Mesothelial cell of epicardium (in vitro differentiated cells): ENCODE measurements at regions not wholly inside any gene's neighbourhood (a gene's known extent, or its start where the extent isn't known, plus 50 kb on each side); places are given as distances from the start of the nearest gene placed in this dataset.

ENCODE experiments used
- DNase-seq, 2 experiments: peaks; one replicate each; pipeline ENCODE4 v3.0.0; 2021; ENCODE audit warnings: low spot score in 2 of 2; ENCODE audit not compliant: unreplicated experiment in 2 of 2
- H3K27ac Mint-ChIP-seq: 2 replicates; pipeline ENCODE4 v1.8.0; 2021; ENCODE audit warnings: mixed read lengths
- H3K27me3 Mint-ChIP-seq: 2 replicates; pipeline ENCODE4 v1.8.0; 2021; ENCODE audit warnings: low read depth, mixed read lengths
- H3K36me3 Mint-ChIP-seq: 2 replicates; pipeline ENCODE4 v1.8.0; 2021; ENCODE audit warnings: mixed read lengths
- H3K4me1 Mint-ChIP-seq: 2 replicates; pipeline ENCODE4 v1.8.0; 2021; ENCODE audit warnings: mixed read lengths
- H3K4me3 Mint-ChIP-seq: 2 replicates; pipeline ENCODE4 v1.8.0; 2021; ENCODE audit warnings: mild to moderate bottlenecking, moderate library complexity, mixed read lengths
- H3K9me3 Mint-ChIP-seq: 2 replicates; pipeline ENCODE4 v1.8.0; 2021; ENCODE audit warnings: mixed read lengths
- TF ChIP-seq, protein P1 (sequence below): fragments of 200-600 bp; sonication (generic); IDR thresholded peaks from one replicate; pipeline ENCODE4 v1.5.0; 2021; ENCODE audit warnings: antibody characterized with exemption; ENCODE audit not compliant: unreplicated experiment

GRCh38 chr2:52828112-52828511, 939.5 kb upstream of the CHAC2 start:
- Mint-ChIP-seq H3K27ac (no peak overlapping the region), H3K4me1 (peaks cover 9% of the 10 kb centered on the region), H3K36me3 (no peaks in the 10 kb centered on the region), H3K4me3 (no peak overlapping the region), H3K9me3 (no peaks in the 10 kb centered on the region), H3K27me3 (peaks cover 3% of the 10 kb centered on the region)
- TF ChIP-seq, protein P1, sequence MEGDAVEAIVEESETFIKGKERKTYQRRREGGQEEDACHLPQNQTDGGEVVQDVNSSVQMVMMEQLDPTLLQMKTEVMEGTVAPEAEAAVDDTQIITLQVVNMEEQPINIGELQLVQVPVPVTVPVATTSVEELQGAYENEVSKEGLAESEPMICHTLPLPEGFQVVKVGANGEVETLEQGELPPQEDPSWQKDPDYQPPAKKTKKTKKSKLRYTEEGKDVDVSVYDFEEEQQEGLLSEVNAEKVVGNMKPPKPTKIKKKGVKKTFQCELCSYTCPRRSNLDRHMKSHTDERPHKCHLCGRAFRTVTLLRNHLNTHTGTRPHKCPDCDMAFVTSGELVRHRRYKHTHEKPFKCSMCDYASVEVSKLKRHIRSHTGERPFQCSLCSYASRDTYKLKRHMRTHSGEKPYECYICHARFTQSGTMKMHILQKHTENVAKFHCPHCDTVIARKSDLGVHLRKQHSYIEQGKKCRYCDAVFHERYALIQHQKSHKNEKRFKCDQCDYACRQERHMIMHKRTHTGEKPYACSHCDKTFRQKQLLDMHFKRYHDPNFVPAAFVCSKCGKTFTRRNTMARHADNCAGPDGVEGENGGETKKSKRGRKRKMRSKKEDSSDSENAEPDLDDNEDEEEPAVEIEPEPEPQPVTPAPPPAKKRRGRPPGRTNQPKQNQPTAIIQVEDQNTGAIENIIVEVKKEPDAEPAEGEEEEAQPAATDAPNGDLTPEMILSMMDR: no peak
- DNase-seq: no peak

DNA sequence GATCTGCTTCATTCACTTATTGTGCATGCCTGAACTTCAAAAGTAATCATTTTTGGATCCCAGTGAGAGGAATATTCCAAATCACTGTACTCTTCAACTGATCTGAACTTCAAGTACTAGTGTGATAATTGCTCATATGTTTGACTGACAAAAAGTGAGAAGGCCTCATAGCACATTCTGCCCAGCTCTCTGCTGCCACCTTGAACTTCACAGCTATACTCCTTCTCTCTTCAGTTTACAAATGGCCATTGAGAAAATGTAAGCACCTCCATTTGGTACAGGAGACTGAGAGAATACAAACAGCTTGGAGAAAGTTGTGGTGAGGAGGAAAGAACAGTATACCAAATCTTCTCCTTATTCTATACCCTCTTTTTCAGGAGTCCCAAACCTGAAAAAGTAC, 946.0 kb upstream of the CHAC2 start:
- H3K4me1 Mint-ChIP-seq: peaks cover 14% of the 10 kb centered on the region
- H3K9me3 Mint-ChIP-seq: peaks cover under 1% of the 10 kb centered on the region
- no peak overlapping the region for H3K27ac Mint-ChIP-seq
- TF ChIP-seq, protein P1: no peak
- no peaks in the 10 kb centered on the region for H3K36me3 Mint-ChIP-seq
- H3K4me3 Mint-ChIP-seq: no peak overlapping the region
- no peak for DNase-seq
- peaks cover 3% of the 10 kb centered on the region for H3K27me3 Mint-ChIP-seq

DNA sequence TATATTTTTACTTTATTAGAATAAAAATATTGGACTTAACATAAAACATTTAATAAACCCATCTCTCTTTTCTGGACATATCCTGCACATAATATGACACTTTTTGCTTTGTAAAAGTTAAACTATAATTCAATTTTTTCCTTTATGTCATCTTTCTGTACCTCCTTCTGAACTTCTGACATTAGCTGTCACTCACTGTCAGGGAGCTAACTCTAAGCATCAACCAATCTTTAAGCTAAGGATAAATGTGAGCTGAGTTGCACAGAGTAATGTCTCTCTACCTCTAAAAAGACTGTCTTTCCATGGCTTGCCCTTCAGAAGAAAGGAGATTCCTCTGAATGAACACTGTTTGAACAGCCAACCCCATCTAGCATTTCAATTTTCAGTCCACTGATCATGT, 948.6 kb upstream of the CHAC2 start:
- no peaks in the 10 kb centered on the region for H3K27me3 Mint-ChIP-seq
- TF ChIP-seq, protein P1: no peak
- no peaks in the 10 kb centered on the region for H3K36me3 Mint-ChIP-seq
- DNase-seq: no peak
- H3K9me3 Mint-ChIP-seq: peaks cover 15% of the 10 kb centered on the region
- no peak overlapping the region for H3K27ac Mint-ChIP-seq
- H3K4me3 Mint-ChIP-seq: no peak overlapping the region
- peaks cover 14% of the 10 kb centered on the region for H3K4me1 Mint-ChIP-seq

DNA sequence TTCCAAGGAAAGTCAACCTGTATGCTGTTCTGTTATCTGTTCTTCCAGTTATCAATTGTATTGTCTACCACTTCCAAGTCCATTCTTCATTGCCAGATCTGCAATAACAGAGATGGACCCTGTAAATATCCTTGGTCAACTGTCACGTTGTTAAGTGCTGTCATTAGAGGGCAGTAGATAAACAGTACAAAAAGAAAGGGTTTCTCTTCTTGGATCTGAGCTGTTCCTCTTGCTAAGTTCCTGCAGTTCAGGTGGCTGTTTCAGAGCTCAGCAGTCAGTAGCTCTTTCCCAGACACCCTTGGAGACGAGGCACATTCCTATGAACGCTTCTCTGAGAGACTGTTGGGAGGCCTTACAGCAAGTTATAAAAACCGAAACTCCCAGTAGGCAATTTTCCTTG, 957.1 kb upstream of the CHAC2 start:
- Mint-ChIP-seq H3K36me3 (no peaks in the 10 kb centered on the region), H3K27me3 (no peaks in the 10 kb centered on the region), H3K27ac (no peak overlapping the region), H3K4me3 (no peak overlapping the region), H3K9me3 (peaks cover 26% of the 10 kb centered on the region), H3K4me1 (peaks cover 1% of the 10 kb centered on the region)
- TF ChIP-seq, protein P1: no peak
- no peak for DNase-seq

- H3K27me3 Mint-ChIP-seq: no peaks in the 10 kb centered on the region
- TF ChIP-seq, protein P1: no peak
- H3K36me3 Mint-ChIP-seq: peaks cover 2% of the 10 kb centered on the region
- H3K9me3 Mint-ChIP-seq: peaks cover 15% of the 10 kb centered on the region
- DNase-seq: no peak
- H3K4me1 Mint-ChIP-seq: peaks cover 1% of the 10 kb centered on the region
- H3K27ac Mint-ChIP-seq: no peak overlapping the region
- no peak overlapping the region for H3K4me3 Mint-ChIP-seq
These were observed 961.6 kb upstream of the CHAC2 start for GRCh38 chr2:52805901-52806410.

GRCh38 chr2:52794581-52794980, 973.0 kb upstream of the CHAC2 start:
- Mint-ChIP-seq H3K27me3 (no peaks in the 10 kb centered on the region), H3K9me3 (peaks cover 23% of the 10 kb centered on the region), H3K4me1 (no peaks in the 10 kb centered on the region), H3K4me3 (no peak overlapping the region), H3K36me3 (peaks cover 1% of the 10 kb centered on the region), H3K27ac (no peak overlapping the region)
- TF ChIP-seq, protein P1: no peak
- no peak for DNase-seq
